ENCODE measurements at regions not wholly inside any gene's neighbourhood (a gene's known extent, or its start where the extent isn't known, plus 50 kb on each side); places are given as distances from the start of the nearest gene placed in this dataset.

DNA sequence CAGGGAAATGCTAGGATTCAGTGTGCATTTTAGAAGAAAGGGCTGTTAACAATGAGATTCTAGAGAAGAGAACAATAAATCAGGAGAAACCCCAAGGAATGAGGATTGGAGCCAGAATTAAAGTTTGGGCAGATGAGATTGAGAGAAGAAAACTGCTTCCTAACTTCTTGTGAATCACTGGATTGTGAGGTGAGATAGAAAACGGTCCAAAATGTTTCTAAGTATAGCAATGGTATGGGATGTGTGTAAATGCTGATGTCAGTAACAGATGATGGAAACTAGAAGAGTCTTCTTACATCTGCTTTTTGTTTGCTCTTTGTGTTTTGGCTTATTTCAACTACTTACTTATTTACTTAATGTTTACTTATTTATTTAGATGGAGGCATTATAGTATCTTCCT lies 123.0 kb downstream of the KCNJ2 start:
- no peak for TF ChIP-seq EZH2 (IDR thresholded peaks at IDR 0.05)
- TF ChIP-seq POLR2AphosphoS5 (IDR thresholded peaks at IDR 0.05; ENCODE audit: borderline replicate concordance, low read depth, low read length): no peak
